GM23338 (cell line): ENCODE measurements at regions not wholly inside any gene's neighbourhood (a gene's known extent, or its start where the extent isn't known, plus 50 kb on each side); places are given as distances from the start of the nearest gene placed in this dataset.

Source experiments
- CTCF ChIP-seq, 2 experiments: fragments of 200-600 bp in 1 of 2; sonication (generic) in 1 of 2; conservative IDR thresholded peaks; 2 replicates each; pipeline versions ENCODE4 v1.5.1 to v1.6.1; 2016 to 2017; ENCODE audit warnings: antibody characterized with exemption in 2 of 2, low read depth in 2 of 2, mild to moderate bottlenecking in 2 of 2, moderate library complexity in 1 of 2
- EZH2 ChIP-seq: fragments of 200-600 bp; sonication (generic); IDR thresholded peaks from one replicate; pipeline ENCODE4 v1.8.0; 2017; ENCODE audit warnings: antibody characterized with exemption, mild to moderate bottlenecking, low read depth; ENCODE audit not compliant: unreplicated experiment
- POLR2AphosphoS5 ChIP-seq: IDR thresholded peaks from 2 replicates; pipeline ENCODE4 v1.6.1; 2016; ENCODE audit warnings: antibody characterized with exemption, low read depth

GRCh38 chr19:29293292-29293691 lies 80.3 kb upstream of the UQCRFS1 start:
- no peak for TF ChIP-seq CTCF (conservative IDR thresholded peaks at IDR 0.05; ENCODE audit: low read depth in 2 of 2)
- TF ChIP-seq EZH2, result no peak
- no peak for TF ChIP-seq POLR2AphosphoS5
